Naive thymus-derived CD8-positive, alpha-beta T cell (primary cell): ENCODE measurements at regions not wholly inside any gene's neighbourhood (a gene's known extent, or its start where the extent isn't known, plus 50 kb on each side); places are given as distances from the start of the nearest gene placed in this dataset.
"Not testable (repeated sequence)": the region's sequence is repeated elsewhere in the genome, so short reads cannot be mapped to it uniquely, and the experiment has no call there.

ENCODE experiments used
- ATAC-seq, 2 donors: fragments of 150-1000 bp; cut with Tn5 transposase in 1 of 2; sonication (Bioruptor Pico), chemical (Tn5 transposase) in 1 of 2; 1 replicate in 1 of 2; 2 replicates in 1 of 2; pipeline ENCODE4 v1.10.0; 2021; ENCODE audit warnings: mild to moderate bottlenecking in 2 of 2, moderate library complexity in 2 of 2
- POLR2A ChIA-PET: fragments of 350-600 bp; sonication (Branson Sonifier 250); formaldehyde crosslinking; loops from one replicate; lab custom pipeline; 2021; ENCODE audit warnings: antibody characterized with exemption; lab: Charles Lee
- DNase-seq, 10 donors: peaks; one replicate each; pipeline versions ENCODE4 v3.0.0 to v3.0.0-alpha.2; 2020 to 2022
- H3K27ac Mint-ChIP-seq, 10 donors: one replicate each; pipeline ENCODE4 v1.8.0; 2020 to 2022; ENCODE audit warnings: mild to moderate bottlenecking in 10 of 10, mixed read lengths in 10 of 10, moderate library complexity in 4 of 10, inconsistent platforms in 1 of 10
- H3K27me3 Mint-ChIP-seq, 5 donors: one replicate each; pipeline ENCODE4 v1.8.0; 2021 to 2022; ENCODE audit warnings: mixed read lengths in 5 of 5
- H3K36me3 Mint-ChIP-seq, 3 donors: one replicate each; pipeline ENCODE4 v1.8.0; 2020 to 2022; ENCODE audit warnings: mixed read lengths in 3 of 3, mild to moderate bottlenecking in 2 of 3, inconsistent platforms in 1 of 3
- H3K4me1 Mint-ChIP-seq, 4 donors: one replicate each; pipeline ENCODE4 v1.8.0; 2021 to 2022; ENCODE audit warnings: mixed read lengths in 4 of 4
- H3K4me3 Mint-ChIP-seq, 10 donors: one replicate each; pipeline ENCODE4 v1.8.0; 2020 to 2022; ENCODE audit warnings: mild to moderate bottlenecking in 10 of 10, mixed read lengths in 10 of 10, moderate library complexity in 6 of 10, inconsistent platforms in 1 of 10
- H3K9me3 Mint-ChIP-seq, 9 donors: one replicate each; pipeline ENCODE4 v1.8.0; 2020 to 2022; ENCODE audit warnings: mixed read lengths in 9 of 9, mild to moderate bottlenecking in 3 of 9, inconsistent platforms in 1 of 9, moderate library complexity in 1 of 9

GRCh38 chrY:13627323-13627722 lies 76.4 kb upstream of the TMSB4Y start:
- H3K27ac Mint-ChIP-seq, POLR2A ChIA-PET, H3K4me1 Mint-ChIP-seq, ATAC-seq, H3K27me3 Mint-ChIP-seq, DNase-seq, H3K9me3 Mint-ChIP-seq, H3K36me3 Mint-ChIP-seq, H3K4me3 Mint-ChIP-seq: not testable (repeated sequence)

- DNase-seq (no peak), ATAC-seq (no peak)
- Mint-ChIP-seq H3K4me1 (no peaks in the 10 kb centered on the region), H3K27ac (no peak overlapping the region), H3K36me3 (peaks cover 0 to 2% (median 0%) of the 10 kb centered on the region in 3 donors), H3K9me3 (peaks cover 0 to 17% (median 0%) of the 10 kb centered on the region in 9 donors), H3K4me3 (no peak overlapping the region), H3K27me3 (peaks cover 0 to 9% (median 0%) of the 10 kb centered on the region in 5 donors)
- POLR2A ChIA-PET: no interaction called here
Measured at GRCh38 chrY:13615943-13616304, 87.8 kb upstream of the TMSB4Y start.

GRCh38 chrY:13615301-13615942 lies 88.3 kb upstream of the TMSB4Y start:
- no peaks in the 10 kb centered on the region for H3K4me1 Mint-ChIP-seq
- H3K36me3 Mint-ChIP-seq: peaks cover 0 to 2% (median 0%) of the 10 kb centered on the region in 3 donors
- peaks cover 0 to 9% (median 0%) of the 10 kb centered on the region in 5 donors for H3K27me3 Mint-ChIP-seq
- POLR2A ChIA-PET: no interaction called here
- ATAC-seq: no peak
- H3K9me3 Mint-ChIP-seq: peaks cover 0 to 17% (median 0%) of the 10 kb centered on the region in 9 donors
- H3K27ac Mint-ChIP-seq: no peak overlapping the region
- no peak for DNase-seq
- H3K4me3 Mint-ChIP-seq: no peak overlapping the region

- ATAC-seq: no peak
- no peak overlapping the region for H3K27ac Mint-ChIP-seq
- peaks cover 0 to 8% (median 0%) of the 10 kb centered on the region in 5 donors for H3K27me3 Mint-ChIP-seq
- H3K36me3 Mint-ChIP-seq: no peaks in the 10 kb centered on the region
- POLR2A ChIA-PET: no interaction called here
- H3K4me3 Mint-ChIP-seq: no peak overlapping the region
- no peaks in the 10 kb centered on the region for H3K4me1 Mint-ChIP-seq
- DNase-seq: no peak
- peaks cover 0 to 17% (median 0%) of the 10 kb centered on the region in 9 donors for H3K9me3 Mint-ChIP-seq
Measured at GRCh38 chrY:13612916-13613315, 90.8 kb upstream of the TMSB4Y start.

GRCh38 chrY:13611965-13612364 lies 91.7 kb upstream of the TMSB4Y start:
- H3K9me3 Mint-ChIP-seq: peaks cover 0 to 17% (median 0%) of the 10 kb centered on the region in 9 donors
- ATAC-seq (no peak), DNase-seq (no peak)
- POLR2A ChIA-PET: no interaction called here
- no peak overlapping the region for H3K27ac Mint-ChIP-seq
- H3K27me3 Mint-ChIP-seq: peaks cover 0 to 8% (median 0%) of the 10 kb centered on the region in 5 donors
- no peak overlapping the region for H3K4me3 Mint-ChIP-seq
- H3K4me1 Mint-ChIP-seq: no peaks in the 10 kb centered on the region
- no peaks in the 10 kb centered on the region for H3K36me3 Mint-ChIP-seq

- H3K9me3 Mint-ChIP-seq: no peaks in the 10 kb centered on the region
- POLR2A ChIA-PET: no interaction called here
- DNase-seq (no peak), ATAC-seq (no peak)
- no peaks in the 10 kb centered on the region for H3K4me1 Mint-ChIP-seq
- no peaks in the 10 kb centered on the region for H3K36me3 Mint-ChIP-seq
- no peak overlapping the region for H3K4me3 Mint-ChIP-seq
- no peak overlapping the region for H3K27ac Mint-ChIP-seq
- peaks cover 0 to 3% (median 0%) of the 10 kb centered on the region in 5 donors for H3K27me3 Mint-ChIP-seq
Measured at GRCh38 chrY:13592450-13592849, 111.2 kb upstream of the TMSB4Y start.

GRCh38 chrY:13570931-13571330 lies 91.1 kb upstream of the UTY start:
- H3K4me3 Mint-ChIP-seq, POLR2A ChIA-PET, ATAC-seq, H3K9me3 Mint-ChIP-seq, H3K4me1 Mint-ChIP-seq, H3K36me3 Mint-ChIP-seq, DNase-seq, H3K27ac Mint-ChIP-seq: not testable (repeated sequence)
- H3K27me3 Mint-ChIP-seq: peaks cover 0 to 16% (median 2%) of the 10 kb centered on the region in 5 donors

GRCh38 chrY:13567186-13567585 lies 87.4 kb upstream of the UTY start:
- POLR2A ChIA-PET: no interaction called here
- H3K4me1 Mint-ChIP-seq: peaks cover 0 to 2% (median 0%) of the 10 kb centered on the region in 4 donors
- ATAC-seq (no peak), DNase-seq (no peak)
- H3K27me3 Mint-ChIP-seq: peaks cover 0 to 9% (median 0%) of the 10 kb centered on the region in 5 donors
- no peaks in the 10 kb centered on the region for H3K9me3 Mint-ChIP-seq
- no peaks in the 10 kb centered on the region for H3K36me3 Mint-ChIP-seq
- no peak overlapping the region for H3K4me3 Mint-ChIP-seq
- H3K27ac Mint-ChIP-seq: no peak overlapping the region

GRCh38 chrY:13554949-13555348 lies 75.1 kb upstream of the UTY start:
- ATAC-seq (no peak), DNase-seq (no peak)
- Mint-ChIP-seq H3K27ac (no peak overlapping the region), H3K36me3 (no peaks in the 10 kb centered on the region), H3K4me3 (no peak overlapping the region), H3K9me3 (peaks cover 0 to 10% (median 0%) of the 10 kb centered on the region in 9 donors), H3K27me3 (no peaks in the 10 kb centered on the region), H3K4me1 (peaks cover 0 to 8% (median 2%) of the 10 kb centered on the region in 4 donors)
- POLR2A ChIA-PET: no interaction called here

- Mint-ChIP-seq H3K4me3 (peak overlapping the region in 2 of 10 donors; percentile 15 to 23), H3K27ac (no peak overlapping the region), H3K36me3 (no peaks in the 10 kb centered on the region), H3K27me3 (no peaks in the 10 kb centered on the region), H3K9me3 (peaks cover 0 to 10% (median 0%) of the 10 kb centered on the region in 9 donors), H3K4me1 (peaks cover 0 to 8% (median 2%) of the 10 kb centered on the region in 4 donors)
- POLR2A ChIA-PET: no interaction called here
- DNase-seq (no peak), ATAC-seq (no peak)
Measured at GRCh38 chrY:13552393-13553116, 72.7 kb upstream of the UTY start.

GRCh38 chrY:13551246-13551645 lies 71.4 kb upstream of the UTY start:
- POLR2A ChIA-PET: no interaction called here
- Mint-ChIP-seq H3K27me3 (no peaks in the 10 kb centered on the region), H3K9me3 (peaks cover 0 to 10% (median 0%) of the 10 kb centered on the region in 9 donors)

GRCh38 chrY:13544491-13544890 lies 64.7 kb upstream of the UTY start:
- no peak for ATAC-seq
- DNase-seq: no peak
- H3K4me1 Mint-ChIP-seq: no peaks in the 10 kb centered on the region
- no peak overlapping the region for H3K4me3 Mint-ChIP-seq
- H3K9me3 Mint-ChIP-seq: peaks cover 0 to 15% (median 0%) of the 10 kb centered on the region in 9 donors
- POLR2A ChIA-PET: no interaction called here
- peaks cover 0 to 6% (median 0%) of the 10 kb centered on the region in 3 donors for H3K36me3 Mint-ChIP-seq
- peaks cover 0 to 4% (median 0%) of the 10 kb centered on the region in 5 donors for H3K27me3 Mint-ChIP-seq
- no peak overlapping the region for H3K27ac Mint-ChIP-seq

More at GRCh38 chrY:13551246-13551645, 71.4 kb upstream of the UTY start:
- H3K4me3 Mint-ChIP-seq: no peak overlapping the region
- no peak for DNase-seq
- no peaks in the 10 kb centered on the region for H3K36me3 Mint-ChIP-seq
- ATAC-seq: no peak
- no peak overlapping the region for H3K27ac Mint-ChIP-seq
- H3K4me1 Mint-ChIP-seq: peaks cover 0 to 8% (median 2%) of the 10 kb centered on the region in 4 donors

GRCh38 chrY:13537919-13538318 lies 58.1 kb upstream of the UTY start:
- Mint-ChIP-seq H3K4me3 (no peak overlapping the region), H3K36me3 (peaks cover 0 to 6% (median 0%) of the 10 kb centered on the region in 3 donors), H3K27me3 (peaks cover 0 to 8% (median 0%) of the 10 kb centered on the region in 5 donors), H3K27ac (no peak overlapping the region), H3K9me3 (peaks cover 0 to 12% (median 0%) of the 10 kb centered on the region in 9 donors), H3K4me1 (no peaks in the 10 kb centered on the region)
- no peak for ATAC-seq
- POLR2A ChIA-PET: no interaction called here
- no peak for DNase-seq
